NT2/D1 (cell line): ENCODE measurements at regions not wholly inside any gene's neighbourhood (a gene's known extent, or its start where the extent isn't known, plus 50 kb on each side); places are given as distances from the start of the nearest gene placed in this dataset.

Experiments used
- SUZ12 ChIP-seq: IDR thresholded peaks from 2 replicates; pipeline ENCODE4 v1.6.1; 2011; ENCODE audit not compliant: insufficient read length, insufficient read depth; ENCODE audit errors: extremely low read depth
- ZNF274 ChIP-seq: IDR thresholded peaks from 2 replicates; pipeline ENCODE4 v1.6.1; 2011; ENCODE audit warnings: mild to moderate bottlenecking, low read depth, low read length

DNA sequence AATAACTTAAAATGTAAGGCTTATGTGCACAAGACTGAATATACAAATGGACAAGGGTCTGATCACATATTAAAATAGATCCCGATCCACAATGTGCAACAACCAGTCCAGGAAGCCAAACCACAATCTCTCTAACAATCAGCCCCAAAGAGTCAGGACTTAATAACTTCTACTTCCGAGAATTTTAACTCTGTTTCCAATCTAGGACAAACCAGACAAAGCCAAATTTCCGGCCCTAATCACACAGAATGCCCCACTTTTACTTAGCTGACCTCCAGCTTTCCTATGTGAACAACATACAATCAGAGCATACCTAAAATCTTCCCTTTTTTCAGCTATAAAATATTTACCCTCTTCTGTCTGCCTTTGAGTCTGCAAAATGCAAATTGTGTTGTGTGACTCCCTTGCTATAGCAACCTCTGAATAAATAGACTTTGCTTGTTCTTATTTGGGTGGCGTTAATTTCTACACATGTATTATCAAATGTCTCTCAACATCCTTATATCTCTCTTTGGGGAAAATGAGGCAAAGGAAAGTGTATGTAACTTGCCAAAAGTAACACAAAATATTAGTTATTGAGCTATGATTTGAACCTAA is 381.9 kb upstream of the MC4R start:
- no peak for TF ChIP-seq SUZ12
- no peak for TF ChIP-seq ZNF274
